GM23248 (cell line): ENCODE measurements at regions not wholly inside any gene's neighbourhood (a gene's known extent, or its start where the extent isn't known, plus 50 kb on each side); places are given as distances from the start of the nearest gene placed in this dataset.

Experiments used
- EZH2 ChIP-seq: fragments of 200-600 bp; sonication (generic); IDR thresholded peaks from 2 replicates; pipeline ENCODE4 v1.6.1; 2018; ENCODE audit warnings: antibody characterized with exemption, mild to moderate bottlenecking; ENCODE audit not compliant: insufficient read depth, poor library complexity, severe bottlenecking
- EZH2phosphoT487 ChIP-seq: fragments of 200-600 bp; sonication (generic); IDR thresholded peaks from 2 replicates; pipeline ENCODE4 v1.6.1; 2018; ENCODE audit warnings: antibody characterized with exemption, moderate library complexity, mild to moderate bottlenecking, low read depth; ENCODE audit not compliant: insufficient read depth

DNA sequence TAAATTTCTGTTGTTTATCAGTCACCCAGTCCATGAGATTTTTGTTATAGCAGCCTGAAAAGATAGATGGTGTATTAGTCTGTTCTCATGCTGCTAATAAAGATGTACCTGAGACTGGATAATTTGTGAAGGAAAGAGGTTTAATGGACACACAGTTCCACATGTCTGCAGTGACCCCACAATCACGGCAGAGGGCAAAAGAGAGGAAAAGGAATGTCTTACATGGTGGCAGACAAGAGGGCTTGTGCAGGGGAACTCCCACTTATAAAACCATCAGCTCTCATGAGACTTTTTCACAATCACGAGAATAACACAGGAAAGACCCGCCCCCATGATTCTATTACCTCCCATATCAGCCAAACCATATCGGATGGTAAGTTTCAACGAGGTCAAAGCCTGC is 309.2 kb downstream of the LIG4 start:
- TF ChIP-seq EZH2 = no peak
- TF ChIP-seq EZH2phosphoT487 = no peak
